ENCODE measurements at regions not wholly inside any gene's neighbourhood (a gene's known extent, or its start where the extent isn't known, plus 50 kb on each side); places are given as distances from the start of the nearest gene placed in this dataset.
"Not testable (repeated sequence)": the region's sequence is repeated elsewhere in the genome, so short reads cannot be mapped to it uniquely, and the experiment has no call there.

DNA sequence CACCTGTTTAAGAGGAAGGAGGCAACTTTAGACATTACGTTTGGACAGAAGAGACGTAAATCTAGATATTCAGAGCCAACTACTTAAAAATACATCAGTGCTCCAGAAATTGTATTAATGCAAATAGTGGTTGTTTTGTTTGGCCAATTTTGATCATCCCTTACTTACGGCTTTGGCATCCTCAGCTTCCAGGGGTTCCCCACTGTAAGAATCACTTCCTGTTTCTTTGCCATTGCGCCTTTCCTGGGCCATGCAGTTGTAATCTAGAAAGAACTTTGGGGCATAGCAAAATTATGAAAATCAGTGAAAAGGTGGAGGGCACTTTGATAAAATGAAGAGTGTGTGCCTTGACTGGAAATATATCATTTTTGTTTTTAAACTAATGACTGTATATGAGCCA, 537.2 kb upstream of the TLE4 start:
- no peak for DNase-seq

DNA sequence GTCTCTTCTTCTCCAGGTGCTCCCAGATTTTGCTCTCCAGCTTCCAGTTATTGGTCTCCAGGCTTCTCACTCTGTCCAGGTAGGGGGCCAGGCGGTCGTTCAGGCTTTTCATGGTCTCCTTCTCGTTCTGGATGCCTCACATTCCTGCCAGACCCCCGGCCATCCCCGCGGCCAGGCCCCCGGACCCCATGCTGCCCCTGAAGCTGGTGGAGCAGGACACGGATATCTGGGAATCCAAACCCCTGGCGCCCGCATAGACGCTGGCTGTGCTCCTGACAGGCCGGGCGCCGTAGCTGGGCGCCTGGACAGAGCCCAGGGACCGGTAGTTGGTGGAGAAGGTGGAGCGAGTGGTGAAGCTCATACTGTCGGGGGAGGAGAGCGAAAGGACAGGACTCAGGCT, 534.4 kb upstream of the TLE4 start:
- DNase-seq, result no peak

DNA sequence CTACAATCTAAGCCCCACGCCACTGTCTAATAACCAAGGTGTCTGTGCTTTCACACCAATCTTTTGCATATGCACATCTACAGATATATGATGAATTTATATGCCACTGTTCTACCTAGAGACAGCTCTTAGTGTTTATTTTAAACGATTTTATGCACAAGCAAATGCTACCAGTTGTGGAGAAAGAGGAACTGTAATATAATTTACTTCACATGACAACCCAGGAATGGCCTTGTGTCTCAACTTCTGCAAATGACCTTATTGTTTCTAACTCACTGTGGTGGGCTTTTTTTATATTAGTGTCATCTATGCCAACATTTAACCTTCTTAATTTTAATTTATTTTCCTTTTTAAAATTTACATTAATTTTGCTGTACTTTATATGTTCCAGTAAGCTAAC, 531.1 kb upstream of the TLE4 start:
- DNase-seq, result no peak

DNA sequence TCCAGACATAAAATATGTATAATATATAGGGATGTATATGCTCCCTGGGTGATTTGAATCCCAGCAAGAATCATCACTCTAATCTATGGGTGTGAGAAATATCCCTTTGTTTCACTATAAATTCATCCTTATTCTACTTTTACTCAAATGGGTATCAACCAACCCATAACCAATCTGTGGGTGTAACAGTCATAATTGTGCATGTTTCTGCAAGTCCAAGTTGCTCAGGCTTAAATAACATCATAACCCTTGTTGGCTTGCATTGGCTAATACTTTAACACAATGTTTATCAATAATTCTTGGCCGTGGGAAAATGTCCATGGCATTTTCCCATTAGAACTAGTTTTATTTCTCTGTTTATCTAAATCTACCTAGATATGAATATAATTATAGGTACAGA, 530.5 kb upstream of the TLE4 start:
- no peak for DNase-seq

DNA sequence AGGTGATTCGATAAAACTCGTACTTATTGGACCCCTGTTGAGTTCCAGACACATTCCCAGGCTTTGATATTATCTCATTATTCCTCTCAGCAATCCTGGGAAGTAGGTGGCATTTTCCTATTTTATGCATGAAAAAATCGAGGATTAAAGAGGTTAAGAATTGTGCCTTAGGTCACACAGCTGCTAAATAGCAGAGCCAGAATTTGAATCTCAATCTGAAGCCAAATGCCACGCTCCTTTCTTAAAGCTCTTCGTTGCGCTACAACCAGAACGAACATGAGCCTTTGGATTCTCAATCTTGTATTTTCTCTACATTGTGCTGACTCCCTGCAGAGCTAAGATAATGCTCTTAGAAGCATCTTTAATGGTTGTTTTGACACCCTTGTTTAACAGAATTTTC, 527.8 kb upstream of the TLE4 start:
- no peak for DNase-seq

DNA sequence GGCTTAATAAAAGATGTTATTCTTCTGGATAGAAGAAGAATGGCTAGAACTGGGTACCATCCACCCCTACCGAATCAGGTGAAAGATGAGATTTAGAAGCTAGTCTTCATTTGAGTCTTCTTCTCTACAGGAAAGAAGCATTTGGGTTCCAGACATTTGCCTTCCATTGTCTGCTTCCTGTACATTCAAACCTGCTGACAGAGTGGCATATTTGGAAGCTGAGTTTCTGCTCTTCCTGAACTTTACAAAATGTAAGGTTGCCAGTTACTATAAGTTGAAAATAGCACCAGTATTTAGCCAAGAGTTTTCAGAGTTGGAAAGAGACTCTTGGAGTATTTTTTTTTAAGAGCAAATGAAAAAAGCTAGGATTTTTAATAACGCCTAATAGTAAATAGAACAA, 525.4 kb upstream of the TLE4 start:
- no peak for DNase-seq

DNA sequence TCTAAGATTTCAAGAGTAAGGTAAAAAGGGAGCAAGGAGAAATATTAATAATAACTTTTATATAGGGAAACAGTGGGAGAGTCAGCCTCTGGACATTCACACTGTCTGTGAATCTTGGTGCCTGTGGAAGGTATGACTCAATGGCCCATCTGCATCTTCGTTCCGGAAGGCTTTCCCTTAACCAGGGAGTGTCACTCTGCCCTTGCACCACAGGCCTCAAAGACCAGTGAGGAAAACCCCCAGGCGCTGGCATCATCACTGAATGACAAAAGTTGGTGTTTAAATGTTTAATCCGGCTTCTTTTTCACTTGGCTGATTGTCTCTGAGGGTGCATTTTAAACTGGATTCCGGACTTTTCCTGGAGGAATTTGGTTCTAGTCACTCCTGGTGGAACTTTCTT, 522.4 kb upstream of the TLE4 start:
- DNase-seq, result no peak

DNA sequence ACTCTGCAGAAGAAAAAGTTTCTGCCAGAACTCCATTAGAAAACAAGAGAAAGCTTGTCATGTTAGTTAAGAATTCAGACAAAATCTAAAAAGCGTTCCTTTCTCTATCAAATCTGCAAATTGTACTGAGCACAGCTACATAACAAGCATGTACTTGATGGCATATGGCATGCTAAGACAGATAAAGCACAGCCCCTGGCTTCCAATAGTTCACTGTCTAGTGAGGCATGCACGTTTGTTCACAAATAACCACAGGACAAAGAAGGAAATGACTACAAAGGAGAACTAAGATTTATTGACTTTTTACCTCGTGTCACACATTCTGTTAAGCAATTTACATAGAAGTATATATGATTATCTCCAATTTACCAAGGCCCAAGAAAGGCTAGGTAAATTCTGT, 518.2 kb upstream of the TLE4 start:
- DNase-seq, result no peak

DNA sequence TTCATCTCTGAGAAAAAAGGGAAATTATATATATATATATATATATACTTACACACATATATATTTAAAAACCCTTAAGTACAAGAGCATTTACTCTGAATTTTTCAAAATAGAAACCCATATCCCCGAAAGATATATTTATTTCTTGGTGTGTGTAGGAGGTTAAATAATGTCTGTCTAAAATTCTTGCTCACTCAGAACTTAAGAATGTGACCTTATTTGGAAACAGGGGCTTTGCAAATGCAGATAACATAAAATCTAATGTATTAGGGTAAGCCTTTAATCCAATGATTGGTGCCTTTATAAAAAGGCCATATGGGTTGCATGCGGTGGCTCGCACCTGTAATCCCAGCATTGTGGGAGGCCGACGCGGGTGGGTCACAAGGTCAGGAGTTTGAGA, 517.3 kb upstream of the TLE4 start:
- no peak for DNase-seq

DNA sequence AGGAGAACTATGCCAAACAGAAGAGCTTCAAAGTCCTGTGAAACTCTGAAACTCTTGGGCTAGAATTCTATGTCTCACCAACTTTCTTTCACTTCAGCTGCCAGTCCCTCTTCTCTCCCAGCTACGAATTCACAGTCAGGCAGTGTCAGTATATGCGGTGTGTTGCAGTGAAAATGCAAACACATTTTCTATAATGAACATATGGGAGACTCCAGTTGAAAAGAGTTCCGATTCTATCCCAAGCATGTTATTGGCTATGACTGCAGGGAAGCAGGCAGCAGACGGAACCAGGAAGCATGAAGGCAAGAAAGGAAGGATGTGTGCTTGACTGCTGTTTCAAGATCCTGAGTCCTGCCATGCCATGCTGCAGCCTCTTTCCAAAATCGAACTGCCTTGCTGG, 515.7 kb upstream of the TLE4 start:
- no peak for DNase-seq

DNA sequence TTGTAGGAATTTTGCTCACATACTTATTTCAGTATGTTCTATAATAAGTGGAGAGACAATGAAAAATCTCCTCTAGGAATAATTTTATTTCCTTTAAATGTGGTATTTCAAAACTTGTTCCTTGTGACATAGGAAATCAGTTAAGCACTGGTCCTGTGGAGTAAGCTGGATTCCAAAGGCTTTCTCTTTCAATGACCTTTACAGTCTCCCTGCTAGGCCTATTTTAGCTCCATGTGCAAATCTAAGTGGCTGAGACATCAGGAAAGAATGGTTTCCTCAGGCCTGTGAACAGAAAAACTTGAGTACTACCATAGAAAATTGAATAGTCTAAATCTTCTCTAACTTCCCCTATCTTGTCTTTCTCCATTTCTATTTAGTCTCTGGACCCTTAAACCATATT, 514.2 kb upstream of the TLE4 start:
- DNase-seq, result no peak

DNA sequence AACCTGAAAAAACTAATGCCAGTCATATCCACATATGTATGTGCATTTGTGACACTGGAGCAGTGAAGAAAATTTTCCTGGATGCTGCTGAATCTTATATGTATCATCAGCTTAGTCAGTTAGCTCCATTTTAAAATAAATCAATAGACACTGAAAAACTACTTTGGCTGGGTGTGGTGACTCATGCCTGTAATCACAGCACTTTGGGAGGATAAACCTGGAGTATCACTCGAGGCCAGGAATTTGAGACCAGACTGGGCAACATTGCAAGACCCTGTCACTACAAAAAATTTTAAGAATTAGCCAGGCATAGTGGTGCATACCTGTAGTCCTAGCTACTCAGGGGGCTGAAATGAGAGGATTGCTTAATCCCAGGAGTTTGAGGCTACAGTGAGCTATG, 511.0 kb upstream of the TLE4 start:
- DNase-seq, result no peak

DNA sequence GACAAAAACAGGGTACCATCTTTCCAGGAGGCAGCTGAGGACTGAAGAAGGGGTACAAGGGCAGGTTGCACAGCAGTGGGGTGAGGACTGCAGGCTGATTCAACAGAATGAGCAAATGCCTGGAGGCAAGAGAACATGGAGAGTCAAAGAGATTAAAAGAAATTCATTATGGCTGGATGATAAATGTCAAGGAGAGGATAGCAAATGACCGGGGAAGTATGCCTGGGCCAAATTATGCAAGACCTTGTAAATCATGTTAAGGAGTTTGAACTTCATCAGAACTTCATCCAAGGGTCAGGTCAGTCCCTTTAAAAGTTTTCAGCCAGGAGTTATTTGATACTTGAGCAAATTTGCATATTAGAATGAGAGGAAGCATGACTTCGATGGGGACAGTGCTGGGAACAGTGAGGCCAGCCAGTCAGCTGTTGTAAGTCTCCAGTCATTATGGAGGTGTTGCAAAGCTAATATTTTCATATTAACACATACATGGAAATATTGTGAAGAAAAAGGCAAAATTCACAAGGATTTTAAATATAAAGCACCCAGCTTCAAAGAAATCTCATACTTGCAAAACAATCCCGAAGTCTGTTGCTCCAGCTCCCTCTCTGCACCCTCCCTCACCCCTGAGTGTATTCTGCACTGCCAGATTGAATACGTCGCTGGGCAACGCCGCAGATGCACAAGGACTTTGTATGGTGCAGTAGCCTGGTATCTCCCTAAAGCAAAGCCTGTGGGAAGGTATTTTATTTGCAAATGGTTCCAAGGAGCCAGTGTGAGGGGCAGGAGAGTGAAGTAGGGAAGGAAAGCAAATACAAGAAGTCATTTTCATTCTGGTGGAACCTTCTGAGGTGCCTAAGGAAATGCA, 509.8 kb upstream of the TLE4 start:
- no peak for DNase-seq

DNA sequence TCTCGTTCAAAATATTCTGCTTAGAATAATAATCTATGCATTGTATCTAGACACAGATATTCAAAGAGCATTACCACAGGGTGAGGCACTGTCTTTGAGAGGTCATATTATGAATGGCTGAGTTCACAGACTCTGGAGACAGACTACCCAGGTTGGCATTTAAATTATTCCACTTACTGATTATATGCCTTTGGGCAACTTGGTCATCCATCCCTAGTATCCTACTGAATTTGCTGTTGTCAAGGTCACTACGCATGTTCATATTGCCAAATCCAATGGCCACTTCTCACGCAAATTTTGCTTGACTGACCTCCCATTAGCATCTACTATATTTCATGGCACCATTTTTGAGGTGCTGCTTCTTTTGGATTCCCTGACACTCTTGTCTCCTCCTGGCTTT, 498.6 kb upstream of the TLE4 start:
- DNase-seq, result no peak

DNA sequence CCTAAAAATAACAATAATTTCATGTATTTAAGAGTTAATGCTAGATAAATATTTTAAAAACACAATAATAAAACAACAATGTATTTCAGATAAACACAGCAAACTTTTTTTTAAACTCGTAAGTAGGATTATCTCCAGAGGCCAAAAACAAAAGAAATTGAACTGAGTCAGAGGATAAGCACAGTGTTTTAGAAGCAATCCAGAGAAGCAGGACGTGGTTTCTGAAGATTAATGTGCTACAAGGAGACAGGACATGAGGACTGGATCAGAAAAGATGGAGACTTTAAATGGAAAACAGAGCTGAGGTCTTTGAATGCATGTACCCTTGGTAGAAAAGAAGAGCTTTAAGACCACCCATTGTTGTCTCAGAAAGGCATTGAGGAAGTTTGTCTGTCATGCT, 491.2 kb upstream of the TLE4 start:
- DNase-seq, result no peak

DNA sequence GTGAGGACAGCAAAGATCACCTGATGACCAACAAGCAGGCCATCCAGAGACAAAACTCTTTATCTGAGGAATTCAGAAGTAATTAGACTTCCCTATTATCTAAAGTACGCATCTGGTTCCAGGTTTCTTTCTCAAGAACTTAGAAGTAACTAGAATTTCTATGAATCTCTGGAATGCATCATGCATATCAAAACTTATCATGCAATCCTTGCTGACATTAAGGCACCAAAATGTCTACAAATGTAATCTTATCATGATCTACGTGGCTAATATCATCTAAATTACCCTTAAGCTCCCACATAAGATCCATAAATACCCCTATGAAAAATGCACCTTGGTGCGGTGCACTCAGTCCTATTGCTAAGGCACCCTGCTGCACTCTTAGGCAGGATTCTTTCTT, 488.1 kb upstream of the TLE4 start:
- no peak for DNase-seq

DNA sequence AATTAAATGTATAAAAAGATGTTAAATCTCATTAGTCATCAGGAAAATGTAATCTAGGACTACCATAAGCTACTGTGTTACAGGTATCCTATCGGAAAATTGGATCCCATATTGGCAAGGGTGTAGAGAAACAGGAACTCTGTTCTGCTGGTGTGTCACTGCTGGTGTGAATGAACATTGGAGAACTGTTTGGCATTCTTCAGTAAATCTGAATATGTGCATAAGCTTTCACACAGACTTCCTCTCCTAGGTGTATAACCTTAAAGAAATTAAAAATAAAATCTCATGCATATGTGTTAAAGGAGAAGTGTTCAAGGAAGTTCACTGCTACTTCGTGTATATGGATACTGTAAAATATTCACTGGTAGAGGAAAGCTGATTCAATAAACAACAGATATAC, 484.6 kb upstream of the TLE4 start:
- no peak for DNase-seq

DNA sequence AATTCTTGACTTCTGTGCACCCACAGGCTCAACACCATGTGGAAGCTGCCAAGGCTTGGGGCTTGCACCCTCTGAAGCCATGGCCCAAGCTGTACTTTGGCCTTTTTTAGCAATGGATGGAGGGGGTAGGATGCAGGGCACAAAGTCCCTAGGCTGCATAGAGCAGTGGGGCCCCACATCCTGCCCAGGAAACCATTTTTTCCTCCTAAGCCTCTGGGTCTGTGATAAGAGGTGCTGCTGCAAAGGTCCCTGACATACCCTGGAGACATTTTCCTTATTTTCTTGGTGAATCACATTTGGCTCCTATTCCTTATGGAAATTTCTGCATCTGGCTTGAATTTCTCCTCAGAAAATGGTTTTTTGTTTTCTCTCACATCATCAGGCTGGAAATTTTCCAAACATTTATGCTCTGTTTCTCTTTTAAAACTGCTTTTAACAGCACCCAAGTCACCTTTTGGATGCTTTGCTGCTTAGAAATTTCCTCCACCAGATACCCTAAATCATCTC, 482.7 kb upstream of the TLE4 start:
- DNase-seq, result no peak

DNA sequence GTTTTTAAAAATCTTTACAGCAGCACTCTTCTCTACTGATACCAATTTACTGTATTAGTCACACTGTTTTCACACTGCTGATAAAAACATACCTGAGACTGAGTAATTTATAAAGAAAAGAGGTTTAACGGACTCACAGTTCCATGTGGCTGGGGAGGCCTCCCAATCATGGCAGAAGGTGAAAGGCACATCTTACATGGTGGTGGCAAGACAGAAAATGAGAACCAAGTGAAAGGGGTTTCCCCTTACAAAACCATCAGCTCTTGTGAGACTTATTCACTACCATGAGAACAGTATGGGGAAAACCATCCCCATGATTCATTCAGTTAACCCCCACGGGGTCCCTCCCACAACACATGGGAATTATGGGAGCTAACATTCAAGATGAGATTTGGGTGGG, 481.9 kb upstream of the TLE4 start:
- DNase-seq, result not testable (repeated sequence)

DNA sequence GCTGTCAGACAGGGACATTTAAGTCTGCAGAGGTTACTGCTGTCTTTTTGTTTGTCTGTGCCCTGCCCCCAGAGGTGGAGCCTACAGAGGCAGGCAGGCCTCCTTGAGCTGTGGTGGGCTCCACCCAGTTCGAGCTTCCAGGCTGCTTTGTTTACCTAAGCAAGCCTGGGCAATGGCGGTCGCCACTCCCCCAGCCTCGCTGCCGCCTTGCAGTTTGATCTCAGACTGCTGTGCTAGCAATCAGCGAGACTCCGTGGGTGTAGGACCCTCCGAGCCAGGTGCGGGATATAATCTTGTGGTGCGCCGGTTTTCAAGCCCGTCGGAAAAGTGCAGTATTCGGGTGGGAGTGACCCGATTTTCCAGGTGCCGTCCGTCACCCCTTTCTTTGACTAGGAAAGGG, 468.5 kb upstream of the TLE4 start:
- DNase-seq, result not testable (repeated sequence)

DNA sequence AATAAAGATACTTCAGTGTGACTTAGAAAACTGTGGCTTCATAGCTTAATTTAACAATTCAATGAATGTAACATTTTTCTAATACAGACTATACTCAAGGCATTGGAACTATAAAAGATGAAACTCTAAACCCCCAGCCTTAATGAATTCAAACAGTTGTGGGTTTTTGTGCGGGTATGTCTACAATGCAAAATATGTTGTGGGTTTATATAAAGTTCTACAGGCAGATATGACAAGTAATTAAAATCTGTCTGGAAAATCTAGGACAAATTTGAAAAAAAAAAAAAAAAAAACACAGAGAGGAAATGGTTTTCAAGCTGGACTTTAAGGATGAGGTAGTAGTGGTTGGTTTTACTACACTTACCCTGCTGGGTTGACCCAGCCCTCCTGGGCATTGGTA, 467.5 kb upstream of the TLE4 start:
- no peak for DNase-seq

DNA sequence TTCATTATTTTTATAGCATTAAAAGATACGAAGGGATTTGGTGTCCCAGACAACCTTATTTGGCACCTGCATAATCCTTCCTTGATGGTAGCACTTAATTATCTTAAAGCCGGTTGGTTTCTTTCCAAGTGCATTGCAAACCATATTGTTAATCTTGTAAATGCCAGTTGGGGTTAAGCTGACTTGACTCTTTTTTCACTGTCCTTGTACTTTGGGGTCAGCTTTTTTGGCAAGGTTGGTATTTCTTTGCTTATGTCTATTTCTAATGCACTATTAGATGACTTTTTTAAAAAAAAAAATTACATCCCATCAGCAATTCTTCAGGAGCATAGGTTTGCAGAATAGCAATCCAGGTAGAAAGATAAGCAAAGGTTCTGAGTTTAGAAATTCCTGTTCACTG, 466.8 kb upstream of the TLE4 start:
- DNase-seq, result no peak

DNA sequence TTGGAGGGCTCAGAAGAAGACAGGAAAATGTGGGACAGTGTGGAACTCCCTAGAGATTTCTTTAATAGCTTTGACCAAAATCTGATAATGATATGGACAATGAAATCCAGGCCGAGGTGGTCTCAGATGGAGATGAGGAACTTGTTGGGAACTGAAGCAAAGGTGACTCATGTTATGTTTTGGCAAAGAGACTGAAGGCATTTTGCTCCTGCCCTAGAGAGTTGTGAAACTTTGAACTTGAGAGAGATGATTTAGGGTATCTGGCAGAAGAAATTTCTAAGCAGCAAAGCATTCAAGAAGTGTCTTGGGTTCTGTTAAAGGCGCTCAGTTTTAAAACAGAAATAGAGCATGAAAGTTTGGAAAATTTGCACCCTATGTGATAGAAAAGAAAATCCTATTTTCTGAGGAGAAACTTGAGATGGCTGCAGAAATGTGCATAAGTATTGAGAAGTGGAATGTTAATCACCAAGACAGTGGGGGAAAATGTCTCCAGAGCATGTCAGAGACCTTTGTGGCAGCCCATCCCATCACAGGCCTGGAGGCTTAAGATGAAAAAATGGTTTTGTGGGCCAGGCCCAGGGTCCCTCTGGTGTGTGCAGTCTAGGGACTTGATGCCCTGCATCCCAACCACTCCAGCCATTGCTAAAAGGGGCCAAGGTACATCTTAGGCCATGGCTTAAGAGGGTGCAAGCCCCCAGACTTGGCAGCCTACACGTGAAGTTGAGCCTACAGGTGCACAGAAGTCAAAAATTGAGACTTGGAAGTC, 463.7 kb upstream of the TLE4 start:
- DNase-seq, result no peak

DNA sequence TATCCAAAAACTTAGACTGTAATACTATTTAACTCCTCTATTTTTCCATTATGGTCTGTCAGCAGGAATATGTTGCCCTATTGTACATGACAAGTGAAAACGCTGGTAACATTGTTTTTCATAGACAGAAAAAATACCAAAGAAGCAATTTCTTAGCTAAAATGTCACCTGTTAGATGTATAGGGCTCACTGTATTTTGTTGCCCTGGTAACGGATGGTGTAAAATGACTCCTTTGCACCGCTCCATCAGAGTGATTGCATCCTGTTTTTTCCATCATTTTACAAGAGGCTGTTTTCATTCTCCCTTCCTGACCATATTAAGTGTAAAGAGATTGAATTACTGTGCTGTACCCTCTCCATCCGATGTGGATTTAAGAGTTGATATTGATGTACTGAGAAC, 460.1 kb upstream of the TLE4 start:
- DNase-seq, result no peak
